ENCODE measurements at regions not wholly inside any gene's neighbourhood (a gene's known extent, or its start where the extent isn't known, plus 50 kb on each side); places are given as distances from the start of the nearest gene placed in this dataset.

- TF ChIP-seq BCL11A (IDR thresholded peaks at IDR 0.05; ENCODE audit: low read depth, low read length) (no peak), BHLHE40 (IDR thresholded peaks at IDR 0.05; ENCODE audit: borderline replicate concordance in 1 of 2, low read depth in 2 of 2, low read length in 1 of 2) (no peak), PKNOX1 (IDR thresholded peaks at IDR 0.05) (no peak), SUZ12 (IDR thresholded peaks at IDR 0.05; ENCODE audit: unreplicated experiment) (no peak), PBX3 (IDR thresholded peaks at IDR 0.05; ENCODE audit: insufficient replicate concordance, low read depth, low read length) (no peak), KAT2A (conservative IDR thresholded peaks at IDR 0.05; ENCODE audit: control insufficient read depth, low read depth, low read length) (no peak), ETV6 (conservative IDR thresholded peaks at IDR 0.05 in 1 of 2, IDR thresholded peaks at IDR 0.05 in 1 of 2; ENCODE audit: borderline replicate concordance in 1 of 2, low read depth in 1 of 2) (no peak), BMI1 (IDR thresholded peaks at IDR 0.05; ENCODE audit: borderline replicate concordance) (no peak), ZNF274 (IDR thresholded peaks at IDR 0.05; ENCODE audit: insufficient read depth, insufficient read length) (no peak), FOXM1 (IDR thresholded peaks at IDR 0.05; ENCODE audit: low read depth, low read length) (no peak), POLR2AphosphoS2 (IDR thresholded peaks at IDR 0.05; ENCODE audit: low read depth, low read length) (no peak)
Observed at GRCh38 chr15:91541286-91541685, 312.2 kb upstream of the SLCO3A1 start (continued).

GRCh38 chr15:91542226-91542625, 311.3 kb upstream of the SLCO3A1 start:
- WGBS (ENCODE audit: insufficient coverage, insufficient replicate concordance, low lambda C conversion rate, missing lambda C conversion rate), result 60% methylated on average over 3 of the region's 3 CpGs
- ChIA-PET SMC1A (ENCODE audit: uncharacterized antibody, unreplicated experiment) (no interaction called here), RAD21 (ENCODE audit: unreplicated experiment) (no interaction called here), POLR2A (no interaction called here), CTCF (no interaction called here)
- ATAC-seq, result no peak
- no peaks in the 10 kb centered on the region for H3K9me3 ChIP-seq (replicated peaks; ENCODE audit: control insufficient read depth, insufficient read depth, low read length)
- no peak overlapping the region for H2AFZ ChIP-seq (ENCODE audit: control insufficient read depth, low read depth, low read length)
- in situ Hi-C loops (cut with MboI), result no loop called here
- H3K36me3 ChIP-seq (ENCODE audit: control insufficient read depth in 2 of 2, insufficient read depth in 2 of 2, low read length in 1 of 2), result no peaks in the 10 kb centered on the region
- no peak for FAIRE-seq
- intact Hi-C loops (cut with micrococcal nuclease; ENCODE audit: unreplicated experiment), result no loop called here
- DNase-seq (ENCODE audit: low read depth, low spot score), result no peak
- no peaks in the 10 kb centered on the region for H3K79me2 ChIP-seq (ENCODE audit: control insufficient read depth, insufficient read depth, low read length)
- H3K4me3 ChIP-seq, result no peak overlapping the region
- H3K4me1 ChIP-seq (ENCODE audit: control insufficient read depth, insufficient read depth, low read length), result no peaks in the 10 kb centered on the region
- H3K27ac ChIP-seq (ENCODE audit: control insufficient read depth, insufficient read depth), result no peak overlapping the region
- H4K20me1 ChIP-seq (ENCODE audit: control insufficient read depth, insufficient read depth), result no peaks in the 10 kb centered on the region
- no peaks in the 10 kb centered on the region; a peak in 1 of 4 replicates for H3K27me3 ChIP-seq (replicated peaks in 1 of 2; ENCODE audit: control insufficient read depth in 2 of 2, insufficient read depth in 2 of 2, low read length in 1 of 2)
- no TSS peak for BruUV-seq (replicated peaks)
- H3K4me2 ChIP-seq (ENCODE audit: control insufficient read depth, insufficient read depth), result no peak overlapping the region
- no peak overlapping the region for H3K9ac ChIP-seq (ENCODE audit: control insufficient read depth, insufficient read depth, low read length)
- TF ChIP-seq KLF5 (IDR thresholded peaks at IDR 0.05; ENCODE audit: partially characterized antibody) (no peak), ZZZ3 (IDR thresholded peaks at IDR 0.05; ENCODE audit: control insufficient read depth, insufficient read length, low read depth) (no peak), NRF1 (conservative IDR thresholded peaks at IDR 0.05; ENCODE audit: low read depth, low read length) (no peak), SUPT20H (IDR thresholded peaks at IDR 0.05; ENCODE audit: borderline replicate concordance, control insufficient read depth, low read depth, low read length) (no peak), SREBF1 (IDR thresholded peaks at IDR 0.05; ENCODE audit: low read length) (no peak), TCF7 (IDR thresholded peaks at IDR 0.05; ENCODE audit: borderline replicate concordance) (no peak), MYC (IDR thresholded peaks at IDR 0.05; ENCODE audit: insufficient read depth, insufficient read length, insufficient replicate concordance, low read length, severe bottlenecking) (no peak), SP1 (IDR thresholded peaks at IDR 0.05; ENCODE audit: low read depth, low read length) (no peak), EGR1 (IDR thresholded peaks at IDR 0.05; ENCODE audit: borderline replicate concordance in 1 of 2, low read depth in 2 of 2, low read length in 2 of 2) (no peak), IRF5 (IDR thresholded peaks at IDR 0.05; ENCODE audit: borderline replicate concordance) (no peak), RCOR1 (conservative IDR thresholded peaks at IDR 0.05; ENCODE audit: low read depth, low read length) (no peak)
